ENCODE measurements at regions not wholly inside any gene's neighbourhood (a gene's known extent, or its start where the extent isn't known, plus 50 kb on each side); places are given as distances from the start of the nearest gene placed in this dataset.

DNA sequence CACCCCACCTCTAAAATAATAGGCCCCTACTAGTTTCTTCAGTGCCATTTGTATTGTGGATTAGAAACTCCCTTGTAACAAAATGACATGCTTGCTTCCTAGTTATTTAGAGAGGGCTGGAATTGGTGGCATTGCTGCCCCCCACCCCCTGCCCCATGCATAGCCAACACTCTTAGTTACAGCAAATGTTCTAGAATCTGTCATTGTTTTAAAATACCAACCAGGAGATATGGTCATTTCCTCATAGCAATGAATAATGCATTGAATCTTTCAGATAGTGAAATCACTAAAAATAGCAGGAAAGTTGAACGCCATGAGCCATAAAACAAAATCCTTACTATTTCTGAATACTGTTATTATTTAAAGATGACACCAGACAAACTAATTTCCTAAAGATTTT, 292.5 kb downstream of the ARPP21 start:
- Histone ChIP-seq H3K9ac (replicated peaks; ENCODE audit: extremely low read depth, insufficient read depth, low read length) (peak overlapping the region; percentile 53), H2AFZ (ENCODE audit: low read depth, low read length) (no peak overlapping the region), H3K4me3 (replicated peaks in 1 of 3; ENCODE audit: insufficient read depth in 1 of 3, low read depth in 1 of 3, low read length in 3 of 3) (no peak overlapping the region), H3K9me3 (replicated peaks; ENCODE audit: control insufficient read depth, insufficient read depth, low read length) (no peaks in the 10 kb centered on the region), H3K27me3 (ENCODE audit: control insufficient read depth in 2 of 2, insufficient read depth in 2 of 2, low read length in 2 of 2) (no peaks in the 10 kb centered on the region), H3K36me3 (ENCODE audit: control insufficient read depth in 2 of 2, extremely low read depth in 1 of 2, insufficient read depth in 2 of 2, low read length in 2 of 2) (no peaks in the 10 kb centered on the region), H4K20me1 (replicated peaks; ENCODE audit: control insufficient read depth, extremely low read depth, insufficient read depth, low read length) (no peaks in the 10 kb centered on the region), H3K4me2 (ENCODE audit: insufficient read depth, low read length) (peak overlapping the region; percentile 76), H3K79me2 (ENCODE audit: control insufficient read depth, insufficient read depth, low read length) (no peaks in the 10 kb centered on the region), H3K27ac (ENCODE audit: insufficient read depth, low read depth, low read length) (peak overlapping the region; percentile 71), H3K4me1 (ENCODE audit: control insufficient read depth, extremely low read depth, insufficient read depth, low read length) (peaks cover 53% of the 10 kb centered on the region), H3K9me1 (replicated peaks; ENCODE audit: control insufficient read depth, extremely low read depth, insufficient read depth, low read length) (no peaks in the 10 kb centered on the region)
- dilution Hi-C loops (cut with MboI; ENCODE audit: extremely low pct_ligation_motif_present, low sequenced_read_pairs) = no loop called here
- BruUV-seq (replicated peaks) = no TSS peak
- intact Hi-C loops (cut with micrococcal nuclease) = loop anchor here (1.0 to 5.0 kb wide), 7 partner anchors 268 to 1725 kb away; no protein-coding TSS in a partner anchor
- peak; percentile 66 for DNase-seq (ENCODE audit: low read depth, low spot score)
- POLR2A ChIA-PET = no interaction called here
- TF ChIP-seq FOS (IDR thresholded peaks at IDR 0.05; ENCODE audit: borderline replicate concordance, insufficient read depth, low read length) (peak; percentile 53), MYC (IDR thresholded peaks at IDR 0.05; ENCODE audit: low read depth, low read length) (no peak), GATA2 (IDR thresholded peaks at IDR 0.05; ENCODE audit: insufficient read depth, insufficient read length, low read depth, low read length) (peak; percentile 79), JUN (IDR thresholded peaks at IDR 0.05; ENCODE audit: borderline replicate concordance, insufficient read depth, insufficient read length, low read depth) (peak; percentile 58)
- TF ChIP-seq, protein P1, sequence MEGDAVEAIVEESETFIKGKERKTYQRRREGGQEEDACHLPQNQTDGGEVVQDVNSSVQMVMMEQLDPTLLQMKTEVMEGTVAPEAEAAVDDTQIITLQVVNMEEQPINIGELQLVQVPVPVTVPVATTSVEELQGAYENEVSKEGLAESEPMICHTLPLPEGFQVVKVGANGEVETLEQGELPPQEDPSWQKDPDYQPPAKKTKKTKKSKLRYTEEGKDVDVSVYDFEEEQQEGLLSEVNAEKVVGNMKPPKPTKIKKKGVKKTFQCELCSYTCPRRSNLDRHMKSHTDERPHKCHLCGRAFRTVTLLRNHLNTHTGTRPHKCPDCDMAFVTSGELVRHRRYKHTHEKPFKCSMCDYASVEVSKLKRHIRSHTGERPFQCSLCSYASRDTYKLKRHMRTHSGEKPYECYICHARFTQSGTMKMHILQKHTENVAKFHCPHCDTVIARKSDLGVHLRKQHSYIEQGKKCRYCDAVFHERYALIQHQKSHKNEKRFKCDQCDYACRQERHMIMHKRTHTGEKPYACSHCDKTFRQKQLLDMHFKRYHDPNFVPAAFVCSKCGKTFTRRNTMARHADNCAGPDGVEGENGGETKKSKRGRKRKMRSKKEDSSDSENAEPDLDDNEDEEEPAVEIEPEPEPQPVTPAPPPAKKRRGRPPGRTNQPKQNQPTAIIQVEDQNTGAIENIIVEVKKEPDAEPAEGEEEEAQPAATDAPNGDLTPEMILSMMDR (IDR thresholded peaks at IDR 0.05; ENCODE audit: extremely low read depth in 1 of 2, insufficient read depth in 1 of 2, low read depth in 1 of 2, low read length in 2 of 2) = no peak
- peak; percentile 79 for FAIRE-seq
- CTCF ChIA-PET = interaction anchor here (1.7 to 2.6 kb wide), 3 partner anchors 14 to 23 kb away, joined by 5 to 26 read pairs (median 13); no protein-coding TSS in a partner anchor

DNA sequence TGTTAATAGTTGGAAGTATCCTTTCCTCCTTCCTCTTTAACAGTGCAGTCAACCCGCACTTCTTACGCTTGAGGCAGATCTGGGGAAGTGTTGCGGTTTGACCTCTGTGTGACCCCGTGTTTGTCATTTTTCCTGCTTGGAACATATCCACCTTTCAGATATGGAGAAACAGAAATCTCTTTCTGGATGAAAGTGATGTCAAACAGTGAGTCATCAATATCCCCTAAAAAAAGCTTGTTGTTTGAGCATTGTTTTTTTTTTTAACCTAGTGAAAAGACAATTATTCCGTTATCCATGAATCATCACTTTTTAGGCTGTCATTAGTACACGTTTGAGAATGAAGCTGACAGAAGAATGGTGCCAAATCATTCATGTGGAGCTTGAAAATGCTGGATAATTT, 293.7 kb downstream of the ARPP21 start:
- Histone ChIP-seq H3K4me2 (ENCODE audit: insufficient read depth, low read length) (peak overlapping the region; percentile 76), H4K20me1 (replicated peaks; ENCODE audit: control insufficient read depth, extremely low read depth, insufficient read depth, low read length) (no peaks in the 10 kb centered on the region), H3K9ac (replicated peaks; ENCODE audit: extremely low read depth, insufficient read depth, low read length) (peak overlapping the region; percentile 53), H3K9me3 (replicated peaks; ENCODE audit: control insufficient read depth, insufficient read depth, low read length) (no peaks in the 10 kb centered on the region), H3K27me3 (ENCODE audit: control insufficient read depth in 2 of 2, insufficient read depth in 2 of 2, low read length in 2 of 2) (no peaks in the 10 kb centered on the region), H3K4me1 (ENCODE audit: control insufficient read depth, extremely low read depth, insufficient read depth, low read length) (peaks cover 53% of the 10 kb centered on the region), H3K4me3 (replicated peaks in 1 of 3; ENCODE audit: insufficient read depth in 1 of 3, low read depth in 1 of 3, low read length in 3 of 3) (no peak overlapping the region), H3K79me2 (ENCODE audit: control insufficient read depth, insufficient read depth, low read length) (no peaks in the 10 kb centered on the region), H3K9me1 (replicated peaks; ENCODE audit: control insufficient read depth, extremely low read depth, insufficient read depth, low read length) (no peaks in the 10 kb centered on the region), H2AFZ (ENCODE audit: low read depth, low read length) (no peak overlapping the region), H3K27ac (ENCODE audit: insufficient read depth, low read depth, low read length) (peak overlapping the region; percentile 71), H3K36me3 (ENCODE audit: control insufficient read depth in 2 of 2, extremely low read depth in 1 of 2, insufficient read depth in 2 of 2, low read length in 2 of 2) (no peaks in the 10 kb centered on the region)
- ChIA-PET POLR2A (no interaction called here), CTCF (interaction anchor here (1.0 to 2.7 kb wide), 8 partner anchors 9 to 1672 kb away, joined by 3 to 27 read pairs (median 5); no protein-coding TSS in a partner anchor)
- no TSS peak for BruUV-seq (replicated peaks)
- TF ChIP-seq, protein P2, sequence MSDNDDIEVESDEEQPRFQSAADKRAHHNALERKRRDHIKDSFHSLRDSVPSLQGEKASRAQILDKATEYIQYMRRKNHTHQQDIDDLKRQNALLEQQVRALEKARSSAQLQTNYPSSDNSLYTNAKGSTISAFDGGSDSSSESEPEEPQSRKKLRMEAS (IDR thresholded peaks at IDR 0.05; ENCODE audit: insufficient read depth, insufficient read length) = no peak
- TF ChIP-seq JUN (IDR thresholded peaks at IDR 0.05; ENCODE audit: borderline replicate concordance, insufficient read depth, insufficient read length, low read depth) (peak; percentile 100), POLR2AphosphoS5 (IDR thresholded peaks at IDR 0.05; ENCODE audit: insufficient read depth, low read depth, low read length) (peak; percentile 79), GATA2 (IDR thresholded peaks at IDR 0.05; ENCODE audit: insufficient read depth, insufficient read length, low read depth, low read length) (peak; percentile 92), FOS (IDR thresholded peaks at IDR 0.05; ENCODE audit: borderline replicate concordance, insufficient read depth, low read length) (peak; percentile 98)
- DNase-seq (ENCODE audit: low read depth, low spot score) (peak; percentile 99), FAIRE-seq (peak; percentile 95)
- intact Hi-C loops (cut with micrococcal nuclease) (loop anchor here (1.0 to 5.0 kb wide), 8 partner anchors 12 to 1726 kb away; no protein-coding TSS in a partner anchor), dilution Hi-C loops (cut with MboI; ENCODE audit: extremely low pct_ligation_motif_present, low sequenced_read_pairs) (no loop called here)
